ENCODE measurements at regions not wholly inside any gene's neighbourhood (a gene's known extent, or its start where the extent isn't known, plus 50 kb on each side); places are given as distances from the start of the nearest gene placed in this dataset.

DNA sequence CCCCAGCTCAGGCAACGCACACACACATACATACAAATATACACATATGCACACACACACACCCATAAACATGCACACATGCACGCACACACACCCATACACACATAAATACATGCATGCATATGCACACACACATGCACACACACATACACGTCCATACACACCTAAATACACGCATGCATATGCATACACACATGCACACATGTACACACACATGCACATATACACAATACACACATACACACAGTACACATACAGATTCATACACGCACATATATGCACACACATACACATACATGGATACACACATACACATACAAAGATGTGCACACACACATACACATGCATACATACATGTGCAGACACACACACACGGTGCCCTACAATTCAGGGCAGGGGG is 496.6 kb downstream of the TBC1D22A start:
- TF ChIP-seq EZH2 (IDR thresholded peaks at IDR 0.05) (no peak), REST (IDR thresholded peaks at IDR 0.05; ENCODE audit: low read depth) (no peak), ZFX (IDR thresholded peaks at IDR 0.05) (no peak), RAD21 (IDR thresholded peaks at IDR 0.05; ENCODE audit: low read depth) (no peak), ELF1 (IDR thresholded peaks at IDR 0.05; ENCODE audit: borderline replicate concordance, low read depth) (no peak), POLR2AphosphoS5 (IDR thresholded peaks at IDR 0.05; ENCODE audit: low read depth, low read length) (no peak), ZNF274 (IDR thresholded peaks at IDR 0.05; ENCODE audit: low read depth, low read length) (no peak), FOSL1 (IDR thresholded peaks at IDR 0.05; ENCODE audit: low read depth) (no peak)
- TF ChIP-seq, protein P1, sequence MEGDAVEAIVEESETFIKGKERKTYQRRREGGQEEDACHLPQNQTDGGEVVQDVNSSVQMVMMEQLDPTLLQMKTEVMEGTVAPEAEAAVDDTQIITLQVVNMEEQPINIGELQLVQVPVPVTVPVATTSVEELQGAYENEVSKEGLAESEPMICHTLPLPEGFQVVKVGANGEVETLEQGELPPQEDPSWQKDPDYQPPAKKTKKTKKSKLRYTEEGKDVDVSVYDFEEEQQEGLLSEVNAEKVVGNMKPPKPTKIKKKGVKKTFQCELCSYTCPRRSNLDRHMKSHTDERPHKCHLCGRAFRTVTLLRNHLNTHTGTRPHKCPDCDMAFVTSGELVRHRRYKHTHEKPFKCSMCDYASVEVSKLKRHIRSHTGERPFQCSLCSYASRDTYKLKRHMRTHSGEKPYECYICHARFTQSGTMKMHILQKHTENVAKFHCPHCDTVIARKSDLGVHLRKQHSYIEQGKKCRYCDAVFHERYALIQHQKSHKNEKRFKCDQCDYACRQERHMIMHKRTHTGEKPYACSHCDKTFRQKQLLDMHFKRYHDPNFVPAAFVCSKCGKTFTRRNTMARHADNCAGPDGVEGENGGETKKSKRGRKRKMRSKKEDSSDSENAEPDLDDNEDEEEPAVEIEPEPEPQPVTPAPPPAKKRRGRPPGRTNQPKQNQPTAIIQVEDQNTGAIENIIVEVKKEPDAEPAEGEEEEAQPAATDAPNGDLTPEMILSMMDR (IDR thresholded peaks at IDR 0.05 in 2 of 3, conservative IDR thresholded peaks at IDR 0.05 in 1 of 3; ENCODE audit: borderline replicate concordance in 1 of 3, insufficient read depth in 1 of 3, low read depth in 2 of 3, low read length in 2 of 3), result no peak
